A549 (cell line): ENCODE measurements at regions not wholly inside any gene's neighbourhood (a gene's known extent, or its start where the extent isn't known, plus 50 kb on each side); places are given as distances from the start of the nearest gene placed in this dataset.

ENCODE experiments used
- ATAC-seq, 2 experiments: fragments of 200-7000 bp in 1 of 2; fragments of >200 bp in 1 of 2; cut with Nextera tagmentation in 1 of 2; cut with Tn5 transposase in 1 of 2; 3 replicates each; pipeline versions ENCODE4 v1.8.0 to v1.9.1; 2018 to 2020; ENCODE audit warnings: mild to moderate bottlenecking in 1 of 2, moderate library complexity in 1 of 2
- CTCF ChIA-PET: fragments of 300-600 bp; sonication (Branson Sonifier 250); formaldehyde crosslinking; extraction: SDS; loops from one replicate; lab custom pipeline; 2021; ENCODE audit warnings: antibody characterized with exemption, inconsistent platforms; lab: Yijun Ruan, JAX
- POLR2A ChIA-PET: fragments of 350-600 bp; formaldehyde crosslinking; extraction: SDS; loops from one replicate; lab custom pipeline; 2021; ENCODE audit warnings: antibody characterized with exemption, inconsistent platforms; lab: Yijun Ruan, JAX
- DNase-seq, 2 experiments: peaks; one replicate each; pipeline versions ENCODE4 v3.0.0 to v3.0.0-alpha.2; 2011 to 2016; ENCODE audit warnings: low read depth in 1 of 2, low spot score in 1 of 2
- FAIRE-seq: peaks from 2 replicates; lab custom pipeline; 2011; peaks lifted over from hg19 to GRCh38; lab: Jason Lieb, UNC
- H3K27ac ChIP-seq, 2 experiments: fragments of >200 bp; sonication (Bioruptor Twin); formaldehyde crosslinking; 3 replicates each; pipeline ENCODE4 v1.5.1; 2016 to 2017
- H3K4me1 ChIP-seq: fragments of >200 bp; sonication (Bioruptor Twin); formaldehyde crosslinking; 3 replicates; pipeline ENCODE4 v1.6.1; 2016
- H3K4me2 ChIP-seq: fragments of >200 bp; sonication (Bioruptor Twin); formaldehyde crosslinking; 3 replicates; pipeline ENCODE4 v1.6.1; 2016
- H3K4me3 ChIP-seq: fragments of >200 bp; sonication (Bioruptor Twin); formaldehyde crosslinking; 3 replicates; pipeline ENCODE4 v1.5.1; 2016
- H3K9me3 ChIP-seq: fragments of >200 bp; sonication (Bioruptor Twin); formaldehyde crosslinking; 3 replicates; pipeline ENCODE4 v1.6.1; 2016
- BCL3 ChIP-seq: fragments of >200 bp; sonication (Bioruptor Twin); formaldehyde crosslinking; IDR thresholded peaks from 3 replicates; pipeline ENCODE4 v1.6.1; 2016
- BHLHE40 ChIP-seq: IDR thresholded peaks from 2 replicates; pipeline ENCODE4 v1.6.1; 2012; ENCODE audit warnings: low read depth, low read length, inconsistent platforms
- E2F6 ChIP-seq: IDR thresholded peaks from 2 replicates; pipeline ENCODE4 v1.6.1; 2012; ENCODE audit warnings: low read depth, borderline replicate concordance
- ELK1 ChIP-seq: fragments of 150-350 bp; IDR thresholded peaks from 2 replicates; pipeline ENCODE4 v1.6.1; 2014; ENCODE audit warnings: low read depth, mild to moderate bottlenecking, low read length
- EP300 ChIP-seq, 2 experiments: fragments of >200 bp; sonication (Bioruptor Twin); formaldehyde crosslinking; IDR thresholded peaks; 2 replicates in 1 of 2; 3 replicates in 1 of 2; pipeline ENCODE4 v1.6.1; 2016 to 2017
- FOSB ChIP-seq: fragments of 250-450 bp; sonication (Bioruptor Pico); IDR thresholded peaks from 2 replicates; pipeline ENCODE4 v1.5.0; 2020; ENCODE audit warnings: mild to moderate bottlenecking, moderate library complexity
- HES2 ChIP-seq: fragments of >200 bp; sonication (Bioruptor Twin); formaldehyde crosslinking; IDR thresholded peaks from 2 replicates; pipeline ENCODE4 v1.6.1; 2016
- HEYL ChIP-seq: fragments of 250-450 bp; sonication (Bioruptor Pico); IDR thresholded peaks from 2 replicates; pipeline ENCODE4 v1.8.0; 2021; ENCODE audit warnings: mild to moderate bottlenecking, moderate library complexity
- HOXA7 ChIP-seq: fragments of 250-450 bp; sonication (Bioruptor Pico); IDR thresholded peaks from 2 replicates; pipeline ENCODE4 v1.5.0; 2020; ENCODE audit warnings: mild to moderate bottlenecking, moderate library complexity
- HOXB5 ChIP-seq: fragments of 250-450 bp; sonication (Bioruptor Pico); IDR thresholded peaks from 2 replicates; pipeline ENCODE4 v1.5.0; 2020; ENCODE audit warnings: mild to moderate bottlenecking, moderate library complexity
- KDM5A ChIP-seq: fragments of 200-600 bp; sonication (generic); IDR thresholded peaks from 2 replicates; pipeline ENCODE4 v1.6.1; 2016; ENCODE audit warnings: antibody characterized with exemption, mild to moderate bottlenecking
- MAZ ChIP-seq: fragments of 150-350 bp; IDR thresholded peaks from 2 replicates; pipeline ENCODE4 v1.6.1; 2014; ENCODE audit warnings: antibody characterized with exemption, low read depth, low read length, borderline replicate concordance
- MYC ChIP-seq: IDR thresholded peaks from 2 replicates; pipeline ENCODE4 v1.6.1; 2012; ENCODE audit warnings: mild to moderate bottlenecking, inconsistent platforms, low read length, improper control_type of control experiment, borderline replicate concordance
- NR3C1 ChIP-seq: fragments of >200 bp; sonication (Bioruptor Twin); formaldehyde crosslinking; IDR thresholded peaks from 3 replicates; pipeline ENCODE4 v1.6.1; 2017
- POLR2AphosphoS2 ChIP-seq: conservative IDR thresholded peaks from 2 replicates; pipeline ENCODE4 v1.6.1; 2012; ENCODE audit warnings: low read length, improper control_type of control experiment, inconsistent platforms
- RAD21 ChIP-seq, 2 experiments: fragments of >200 bp in 1 of 2; sonication (Bioruptor Twin) in 1 of 2; formaldehyde crosslinking in 1 of 2; IDR thresholded peaks in 1 of 2; conservative IDR thresholded peaks in 1 of 2; 2 replicates in 1 of 2; 3 replicates in 1 of 2; pipeline ENCODE4 v1.6.1; 2012 to 2018; ENCODE audit warnings: inconsistent platforms in 1 of 2
- RARB ChIP-seq: fragments of 250-450 bp; sonication (Bioruptor Pico); IDR thresholded peaks from 2 replicates; pipeline ENCODE4 v1.8.0; 2021; ENCODE audit warnings: mild to moderate bottlenecking, moderate library complexity
- RNF2 ChIP-seq: fragments of 200-600 bp; sonication (generic); IDR thresholded peaks from 2 replicates; pipeline ENCODE4 v1.6.1; 2016; ENCODE audit warnings: low read depth, mild to moderate bottlenecking, antibody characterized with exemption, moderate library complexity, borderline replicate concordance
- SMC3 ChIP-seq: fragments of >200 bp; sonication (Bioruptor Twin); formaldehyde crosslinking; IDR thresholded peaks from 3 replicates; pipeline ENCODE4 v1.6.1; 2018; ENCODE audit warnings: inconsistent platforms
- TFCP2L1 ChIP-seq: fragments of 250-450 bp; sonication (Bioruptor Pico); IDR thresholded peaks from 2 replicates; pipeline ENCODE4 v1.5.0; 2021; ENCODE audit warnings: mild to moderate bottlenecking
- TP53 ChIP-seq: fragments of 250-450 bp; sonication (Bioruptor Pico); IDR thresholded peaks from 2 replicates; pipeline ENCODE4 v1.5.0; 2021; ENCODE audit warnings: mild to moderate bottlenecking, moderate library complexity
- ZC3H11A ChIP-seq: fragments of 450-650 bp; IDR thresholded peaks from 2 replicates; pipeline ENCODE4 v1.6.1; 2014; ENCODE audit warnings: antibody characterized with exemption, mild to moderate bottlenecking
- ZNF302 ChIP-seq: fragments of 250-450 bp; sonication (Bioruptor Pico); IDR thresholded peaks from 2 replicates; pipeline ENCODE4 v1.9.0; 2021; ENCODE audit warnings: inconsistent platforms, mild to moderate bottlenecking, moderate library complexity
- ZSCAN20 ChIP-seq: fragments of 250-450 bp; sonication (Bioruptor Pico); IDR thresholded peaks from 2 replicates; pipeline ENCODE4 v1.8.0; 2022; ENCODE audit warnings: mild to moderate bottlenecking, moderate library complexity
- WGBS: methylation state at CpG from one replicate; pipeline ENCODE4 v1.1.6; 2017; ENCODE audit errors: missing lambda C conversion rate; 5-methylcytosine and 5-hydroxymethylcytosine counted together

DNA sequence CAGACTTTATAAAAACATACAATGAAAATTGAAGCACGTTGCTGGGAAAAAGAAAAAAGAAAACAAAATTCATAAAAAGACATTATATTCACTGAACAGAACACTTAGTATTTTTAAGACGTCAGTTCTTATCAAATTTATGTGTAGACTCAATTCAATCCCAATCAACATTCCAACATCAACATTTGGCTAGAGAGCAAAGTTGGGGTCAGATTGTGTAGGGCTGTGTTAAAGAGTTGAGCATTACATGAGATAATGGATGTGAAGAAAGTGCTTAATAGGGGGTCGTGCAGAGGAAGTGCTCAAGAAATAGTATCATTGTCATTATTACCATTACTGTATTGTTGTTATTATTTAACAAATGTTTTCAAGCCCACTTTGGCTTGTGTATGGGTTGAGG is 154.1 kb upstream of the TNP1 start:
- no peak overlapping the region for H3K27ac ChIP-seq
- no peak for ATAC-seq
- FAIRE-seq, result no peak
- no peak for TF ChIP-seq ZNF302 (CRISPR knock-in tag)
- TF ChIP-seq, all 56 proteins: peak for 0
- H3K4me3 ChIP-seq, result no peak overlapping the region
- no peaks in the 10 kb centered on the region for H3K4me1 ChIP-seq
- ChIA-PET CTCF (no interaction called here), POLR2A (no interaction called here)
- no peak overlapping the region for H3K4me2 ChIP-seq
- no peak for DNase-seq
- no peaks in the 10 kb centered on the region for H3K9me3 ChIP-seq
- 17% methylated on average over 3 of the region's 3 CpGs for WGBS

DNA sequence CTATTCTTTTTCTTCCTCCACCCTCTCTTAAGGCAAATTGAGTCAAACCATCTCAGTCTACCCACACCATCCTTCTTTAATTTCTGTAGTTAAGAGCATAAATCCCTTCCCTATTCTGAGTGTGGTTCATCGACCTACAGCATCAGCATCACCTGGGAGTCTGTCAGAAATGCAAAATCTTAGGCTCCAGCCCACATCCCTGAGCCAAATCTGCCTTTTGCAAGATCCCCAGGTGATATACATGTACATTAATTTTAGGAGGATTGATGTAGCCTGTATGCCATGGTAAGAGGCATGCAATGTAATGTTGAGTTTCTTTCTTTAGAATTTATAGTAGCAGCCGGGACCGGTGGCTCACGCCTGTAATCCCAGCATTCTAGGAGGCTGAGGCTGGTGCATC is 151.7 kb upstream of the TNP1 start:
- ATAC-seq (no peak), DNase-seq (no peak), FAIRE-seq (no peak)
- ChIA-PET POLR2A (no interaction called here), CTCF (no interaction called here)
- Histone ChIP-seq H3K4me3 (no peak overlapping the region), H3K4me2 (no peak overlapping the region), H3K27ac (no peak overlapping the region), H3K9me3 (no peaks in the 10 kb centered on the region), H3K4me1 (no peaks in the 10 kb centered on the region)
- WGBS, result 66% methylated on average over 4 of the region's 4 CpGs
- TF ChIP-seq BHLHE40 (no peak), KDM5A (no peak), MYC (no peak), ZC3H11A (no peak), TP53 (CRISPR knock-in tag) (no peak), HOXB5 (CRISPR knock-in tag) (no peak), HOXA7 (CRISPR knock-in tag) (no peak), POLR2AphosphoS2 (no peak)

GRCh38 chr2:217010173-217010572 is 150.3 kb upstream of the TNP1 start:
- no peak for ATAC-seq

GRCh38 chr2:217008794-217009193 is 148.9 kb upstream of the TNP1 start:
- H3K9me3 ChIP-seq, result no peaks in the 10 kb centered on the region
- POLR2A ChIA-PET, result no interaction called here
- TF ChIP-seq BCL3 (no peak), RNF2 (no peak), E2F6 (no peak), RAD21 (conservative IDR thresholded peaks at IDR 0.05 in 1 of 2, IDR thresholded peaks at IDR 0.05 in 1 of 2) (no peak), TP53 (CRISPR knock-in tag) (no peak), KDM5A (no peak), ZNF302 (CRISPR knock-in tag) (no peak), ZSCAN20 (no peak), FOSB (CRISPR knock-in tag) (no peak), MAZ (no peak), RARB (CRISPR knock-in tag) (no peak), HES2 (no peak), EP300 (IDR thresholded peaks at IDR 0.05) (no peak)
- TF ChIP-seq, all 56 proteins: peak for 0
- DNase-seq, result no peak
- no peak overlapping the region for H3K4me3 ChIP-seq
- H3K4me2 ChIP-seq, result no peak overlapping the region
- ATAC-seq, result no peak
- H3K4me1 ChIP-seq, result no peaks in the 10 kb centered on the region
- CTCF ChIA-PET, result no interaction called here
- FAIRE-seq, result no peak
- 43% methylated on average over 2 of the region's 2 CpGs for WGBS
- H3K27ac ChIP-seq, result no peak overlapping the region

More at GRCh38 chr2:217010173-217010572, 150.3 kb upstream of the TNP1 start:
- ChIA-PET CTCF (no interaction called here), POLR2A (no interaction called here)
- no peak overlapping the region for H3K27ac ChIP-seq
- DNase-seq (peak in 1 of 2 experiments; percentile 28), FAIRE-seq (no peak)
- H3K4me2 ChIP-seq, result no peak overlapping the region
- H3K4me1 ChIP-seq, result no peaks in the 10 kb centered on the region
- no peaks in the 10 kb centered on the region for H3K9me3 ChIP-seq
- TF ChIP-seq HES2 (no peak), SMC3 (no peak), NR3C1 (no peak), HEYL (no peak), ELK1 (no peak), MYC (no peak), TFCP2L1 (CRISPR knock-in tag) (no peak), HOXA7 (CRISPR knock-in tag) (no peak), ZC3H11A (no peak), BCL3 (no peak)
- H3K4me3 ChIP-seq, result no peak overlapping the region
- WGBS, result 21% methylated on average over 3 of the region's 3 CpGs
